GM23338 (cell line): ENCODE measurements at regions not wholly inside any gene's neighbourhood (a gene's known extent, or its start where the extent isn't known, plus 50 kb on each side); places are given as distances from the start of the nearest gene placed in this dataset.

Experiments used
- ATAC-seq: fragments of 200-7000 bp; cut with Tn5 transposase; 3 replicates; pipeline ENCODE4 v1.9.1; 2020
- DNase-seq: peaks from one replicate; pipeline ENCODE4 v3.0.0-alpha.2; 2015; ENCODE audit warnings: low spot score
- H2AFZ ChIP-seq: fragments of 200-600 bp; sonication (generic); 2 replicates; pipeline ENCODE4 v1.8.0; 2016; ENCODE audit warnings: antibody characterized with exemption, mild to moderate bottlenecking, moderate library complexity
- H3F3A ChIP-seq: fragments of 200-600 bp; sonication (generic); replicated peaks from 2 replicates; pipeline ENCODE4 v1.8.0; 2017; ENCODE audit warnings: antibody characterized with exemption, mixed run types, low read depth
- H3K27ac ChIP-seq: fragments of 200-600 bp; sonication (generic); 2 replicates; pipeline ENCODE4 v1.6.1; 2016; ENCODE audit warnings: low read depth
- H3K27me3 ChIP-seq: fragments of 200-600 bp; sonication (generic); 2 replicates; pipeline ENCODE4 v1.8.0; 2016; ENCODE audit warnings: mild to moderate bottlenecking, mixed run types, moderate library complexity; ENCODE audit not compliant: insufficient read depth
- H3K36me3 ChIP-seq: fragments of 200-600 bp; sonication (generic); 2 replicates; pipeline ENCODE4 v1.8.0; 2016; ENCODE audit warnings: mild to moderate bottlenecking; ENCODE audit not compliant: insufficient read depth
- H3K4me1 ChIP-seq: fragments of 200-600 bp; sonication (generic); 2 replicates; pipeline ENCODE4 v1.8.0; 2016; ENCODE audit warnings: mild to moderate bottlenecking, moderate library complexity; ENCODE audit not compliant: insufficient read depth
- H3K4me2 ChIP-seq: fragments of 200-600 bp; sonication (generic); 2 replicates; pipeline ENCODE4 v1.7.1; 2017; ENCODE audit warnings: mixed run types
- H3K4me3 ChIP-seq: fragments of 200-600 bp; sonication (generic); 2 replicates; pipeline ENCODE4 v1.6.1; 2016; ENCODE audit warnings: mixed run types
- H3K79me2 ChIP-seq: fragments of 200-600 bp; sonication (generic); replicated peaks from 2 replicates; pipeline ENCODE4 v1.8.0; 2017; ENCODE audit warnings: mild to moderate bottlenecking; ENCODE audit not compliant: insufficient read depth
- H3K9me2 ChIP-seq: fragments of 200-600 bp; sonication (generic); 2 replicates; pipeline ENCODE4 v1.8.0; 2017; ENCODE audit not compliant: insufficient read depth
- H4K20me1 ChIP-seq: fragments of 200-600 bp; sonication (generic); replicated peaks from 2 replicates; pipeline ENCODE4 v1.8.0; 2017; ENCODE audit warnings: mild to moderate bottlenecking; ENCODE audit not compliant: insufficient read depth
- H3K27ac Mint-ChIP-seq: 2 replicates; pipeline ENCODE4 v1.8.0; 2020; ENCODE audit warnings: inconsistent platforms, mild to moderate bottlenecking, moderate library complexity, mixed read lengths
- H3K27me3 Mint-ChIP-seq: 3 replicates; pipeline ENCODE4 v1.8.0; 2022; ENCODE audit warnings: low read depth, mild to moderate bottlenecking, moderate library complexity, mixed read lengths, inconsistent platforms; ENCODE audit not compliant: insufficient read depth, poor library complexity
- H3K36me3 Mint-ChIP-seq: 3 replicates; pipeline ENCODE4 v1.8.0; 2021; ENCODE audit warnings: low read depth, mild to moderate bottlenecking, inconsistent platforms, moderate library complexity, mixed read lengths
- H3K4me1 Mint-ChIP-seq: 3 replicates; pipeline ENCODE4 v1.8.0; 2020; ENCODE audit warnings: mild to moderate bottlenecking, inconsistent platforms, mixed read lengths
- H3K4me3 Mint-ChIP-seq: 3 replicates; pipeline ENCODE4 v1.8.0; 2021; ENCODE audit warnings: moderate library complexity, mild to moderate bottlenecking, inconsistent platforms, mixed read lengths
- H3K9me3 Mint-ChIP-seq: 3 replicates; pipeline ENCODE4 v1.8.0; 2020; ENCODE audit warnings: moderate library complexity, mild to moderate bottlenecking, inconsistent platforms, mixed read lengths
- EZH2 ChIP-seq: fragments of 200-600 bp; sonication (generic); IDR thresholded peaks from one replicate; pipeline ENCODE4 v1.8.0; 2017; ENCODE audit warnings: antibody characterized with exemption, mild to moderate bottlenecking, low read depth; ENCODE audit not compliant: unreplicated experiment
- EZH2phosphoT487 ChIP-seq: fragments of 200-600 bp; sonication (generic); IDR thresholded peaks from one replicate; pipeline ENCODE4 v1.8.1; 2018; ENCODE audit warnings: antibody characterized with exemption; ENCODE audit not compliant: unreplicated experiment
- JUNB ChIP-seq: IDR thresholded peaks from one replicate; pipeline ENCODE4 v1.6.1; 2016; ENCODE audit warnings: antibody characterized with exemption; ENCODE audit not compliant: unreplicated experiment
- NANOG ChIP-seq: IDR thresholded peaks from 2 replicates; pipeline ENCODE4 v1.6.1; 2016; ENCODE audit warnings: antibody characterized with exemption, borderline replicate concordance
- POLR2AphosphoS5 ChIP-seq: IDR thresholded peaks from 2 replicates; pipeline ENCODE4 v1.6.1; 2016; ENCODE audit warnings: antibody characterized with exemption, low read depth
- STAT1 ChIP-seq: IDR thresholded peaks from one replicate; pipeline ENCODE4 v1.6.1; 2016; ENCODE audit warnings: antibody characterized with exemption; ENCODE audit not compliant: unreplicated experiment
- ZNF114 ChIP-seq: fragments of 250-450 bp; sonication (Bioruptor Pico); IDR thresholded peaks from 2 replicates; pipeline ENCODE4 v1.5.0; 2020; ENCODE audit warnings: mild to moderate bottlenecking, moderate library complexity
- ZNF331 ChIP-seq: fragments of 250-450 bp; sonication (Bioruptor Pico); IDR thresholded peaks from 2 replicates; pipeline ENCODE4 v1.5.0; 2020; ENCODE audit warnings: low read depth, mild to moderate bottlenecking, moderate library complexity
- TF ChIP-seq, protein P1 (sequence below): fragments of 250-450 bp; sonication (Bioruptor Pico); IDR thresholded peaks from 2 replicates; pipeline ENCODE4 v1.5.0; 2020; ENCODE audit warnings: mild to moderate bottlenecking, moderate library complexity
- TF ChIP-seq, protein P2 (sequence below), 2 experiments: fragments of 200-600 bp in 1 of 2; sonication (generic) in 1 of 2; conservative IDR thresholded peaks; 2 replicates each; pipeline versions ENCODE4 v1.5.1 to v1.6.1; 2016 to 2017; ENCODE audit warnings: antibody characterized with exemption in 2 of 2, low read depth in 2 of 2, mild to moderate bottlenecking in 2 of 2, moderate library complexity in 1 of 2
- TF ChIP-seq, protein P3 (sequence below): IDR thresholded peaks from one replicate; pipeline ENCODE4 v1.6.1; 2018; ENCODE audit warnings: antibody characterized with exemption; ENCODE audit not compliant: unreplicated experiment
- TF ChIP-seq, protein P4 (sequence below): IDR thresholded peaks from 2 replicates; pipeline ENCODE4 v1.6.1; 2016; ENCODE audit warnings: antibody characterized with exemption

DNA sequence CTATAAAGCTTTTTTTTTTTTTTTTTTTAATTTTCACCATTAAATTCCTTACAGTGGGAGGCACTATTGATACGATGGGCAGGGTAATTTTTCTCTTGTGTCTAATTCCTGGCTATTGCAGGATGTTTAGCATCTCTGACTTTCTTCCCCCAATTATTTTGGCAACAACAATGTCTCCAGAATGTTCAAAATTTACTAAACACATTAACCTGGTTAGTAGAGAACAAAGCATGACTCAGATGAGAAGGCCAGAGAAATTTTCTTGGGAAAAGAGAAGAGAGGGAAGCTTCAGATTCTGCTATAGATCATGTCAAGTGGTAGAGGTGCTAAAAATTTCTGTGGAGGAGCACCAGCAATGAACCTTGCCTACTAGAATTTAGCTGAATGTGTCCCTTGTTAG, 171.5 kb upstream of the PRICKLE1 start:
- Histone ChIP-seq H3K4me1 (peaks cover 32% of the 10 kb centered on the region), H3K79me2 (no peaks in the 10 kb centered on the region), H3K4me3 (no peak overlapping the region), H3K9me2 (peaks cover 14% of the 10 kb centered on the region; the same call in 1 of the 2 replicates), H4K20me1 (no peaks in the 10 kb centered on the region), H3K27me3 (no peaks in the 10 kb centered on the region), H3K36me3 (no peaks in the 10 kb centered on the region), H2AFZ (no peak overlapping the region), H3K4me2 (no peak overlapping the region), H3F3A (peaks cover 5% of the 10 kb centered on the region; the same call in 1 of the 2 replicates), H3K27ac (no peak overlapping the region)
- TF ChIP-seq JUNB, result no peak
- TF ChIP-seq EZH2phosphoT487, result no peak
- TF ChIP-seq ZNF114 (CRISPR knock-in tag), result no peak
- TF ChIP-seq, protein P1, sequence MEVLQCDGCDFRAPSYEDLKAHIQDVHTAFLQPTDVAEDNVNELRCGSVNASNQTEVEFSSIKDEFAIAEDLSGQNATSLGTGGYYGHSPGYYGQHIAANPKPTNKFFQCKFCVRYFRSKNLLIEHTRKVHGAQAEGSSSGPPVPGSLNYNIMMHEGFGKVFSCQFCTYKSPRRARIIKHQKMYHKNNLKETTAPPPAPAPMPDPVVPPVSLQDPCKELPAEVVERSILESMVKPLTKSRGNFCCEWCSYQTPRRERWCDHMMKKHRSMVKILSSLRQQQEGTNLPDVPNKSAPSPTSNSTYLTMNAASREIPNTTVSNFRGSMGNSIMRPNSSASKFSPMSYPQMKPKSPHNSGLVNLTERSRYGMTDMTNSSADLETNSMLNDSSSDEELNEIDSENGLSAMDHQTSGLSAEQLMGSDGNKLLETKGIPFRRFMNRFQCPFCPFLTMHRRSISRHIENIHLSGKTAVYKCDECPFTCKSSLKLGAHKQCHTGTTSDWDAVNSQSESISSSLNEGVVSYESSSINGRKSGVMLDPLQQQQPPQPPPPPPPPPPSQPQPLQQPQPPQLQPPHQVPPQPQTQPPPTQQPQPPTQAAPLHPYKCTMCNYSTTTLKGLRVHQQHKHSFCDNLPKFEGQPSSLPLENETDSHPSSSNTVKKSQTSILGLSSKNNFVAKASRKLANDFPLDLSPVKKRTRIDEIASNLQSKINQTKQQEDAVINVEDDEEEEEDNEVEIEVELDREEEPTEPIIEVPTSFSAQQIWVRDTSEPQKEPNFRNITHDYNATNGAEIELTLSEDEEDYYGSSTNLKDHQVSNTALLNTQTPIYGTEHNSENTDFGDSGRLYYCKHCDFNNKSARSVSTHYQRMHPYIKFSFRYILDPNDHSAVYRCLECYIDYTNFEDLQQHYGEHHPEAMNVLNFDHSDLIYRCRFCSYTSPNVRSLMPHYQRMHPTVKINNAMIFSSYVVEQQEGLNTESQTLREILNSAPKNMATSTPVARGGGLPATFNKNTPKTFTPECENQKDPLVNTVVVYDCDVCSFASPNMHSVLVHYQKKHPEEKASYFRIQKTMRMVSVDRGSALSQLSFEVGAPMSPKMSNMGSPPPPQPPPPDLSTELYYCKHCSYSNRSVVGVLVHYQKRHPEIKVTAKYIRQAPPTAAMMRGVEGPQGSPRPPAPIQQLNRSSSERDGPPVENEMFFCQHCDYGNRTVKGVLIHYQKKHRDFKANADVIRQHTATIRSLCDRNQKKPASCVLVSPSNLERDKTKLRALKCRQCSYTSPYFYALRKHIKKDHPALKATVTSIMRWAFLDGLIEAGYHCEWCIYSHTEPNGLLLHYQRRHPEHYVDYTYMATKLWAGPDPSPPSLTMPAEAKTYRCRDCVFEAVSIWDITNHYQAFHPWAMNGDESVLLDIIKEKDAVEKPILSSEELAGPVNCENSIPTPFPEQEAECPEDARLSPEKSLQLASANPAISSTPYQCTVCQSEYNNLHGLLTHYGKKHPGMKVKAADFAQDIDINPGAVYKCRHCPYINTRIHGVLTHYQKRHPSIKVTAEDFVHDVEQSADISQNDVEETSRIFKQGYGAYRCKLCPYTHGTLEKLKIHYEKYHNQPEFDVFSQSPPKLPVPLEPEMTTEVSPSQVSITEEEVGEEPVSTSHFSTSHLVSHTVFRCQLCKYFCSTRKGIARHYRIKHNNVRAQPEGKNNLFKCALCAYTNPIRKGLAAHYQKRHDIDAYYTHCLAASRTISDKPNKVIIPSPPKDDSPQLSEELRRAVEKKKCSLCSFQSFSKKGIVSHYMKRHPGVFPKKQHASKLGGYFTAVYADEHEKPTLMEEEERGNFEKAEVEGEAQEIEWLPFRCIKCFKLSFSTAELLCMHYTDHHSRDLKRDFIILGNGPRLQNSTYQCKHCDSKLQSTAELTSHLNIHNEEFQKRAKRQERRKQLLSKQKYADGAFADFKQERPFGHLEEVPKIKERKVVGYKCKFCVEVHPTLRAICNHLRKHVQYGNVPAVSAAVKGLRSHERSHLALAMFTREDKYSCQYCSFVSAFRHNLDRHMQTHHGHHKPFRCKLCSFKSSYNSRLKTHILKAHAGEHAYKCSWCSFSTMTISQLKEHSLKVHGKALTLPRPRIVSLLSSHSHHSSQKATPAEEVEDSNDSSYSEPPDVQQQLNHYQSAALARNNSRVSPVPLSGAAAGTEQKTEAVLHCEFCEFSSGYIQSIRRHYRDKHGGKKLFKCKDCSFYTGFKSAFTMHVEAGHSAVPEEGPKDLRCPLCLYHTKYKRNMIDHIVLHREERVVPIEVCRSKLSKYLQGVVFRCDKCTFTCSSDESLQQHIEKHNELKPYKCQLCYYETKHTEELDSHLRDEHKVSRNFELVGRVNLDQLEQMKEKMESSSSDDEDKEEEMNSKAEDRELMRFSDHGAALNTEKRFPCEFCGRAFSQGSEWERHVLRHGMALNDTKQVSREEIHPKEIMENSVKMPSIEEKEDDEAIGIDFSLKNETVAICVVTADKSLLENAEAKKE, result no peak
- TF ChIP-seq EZH2, result no peak
- TF ChIP-seq ZNF331 (CRISPR knock-in tag), result no peak
- no peak for TF ChIP-seq POLR2AphosphoS5
- TF ChIP-seq STAT1, result no peak
- TF ChIP-seq, protein P2, sequence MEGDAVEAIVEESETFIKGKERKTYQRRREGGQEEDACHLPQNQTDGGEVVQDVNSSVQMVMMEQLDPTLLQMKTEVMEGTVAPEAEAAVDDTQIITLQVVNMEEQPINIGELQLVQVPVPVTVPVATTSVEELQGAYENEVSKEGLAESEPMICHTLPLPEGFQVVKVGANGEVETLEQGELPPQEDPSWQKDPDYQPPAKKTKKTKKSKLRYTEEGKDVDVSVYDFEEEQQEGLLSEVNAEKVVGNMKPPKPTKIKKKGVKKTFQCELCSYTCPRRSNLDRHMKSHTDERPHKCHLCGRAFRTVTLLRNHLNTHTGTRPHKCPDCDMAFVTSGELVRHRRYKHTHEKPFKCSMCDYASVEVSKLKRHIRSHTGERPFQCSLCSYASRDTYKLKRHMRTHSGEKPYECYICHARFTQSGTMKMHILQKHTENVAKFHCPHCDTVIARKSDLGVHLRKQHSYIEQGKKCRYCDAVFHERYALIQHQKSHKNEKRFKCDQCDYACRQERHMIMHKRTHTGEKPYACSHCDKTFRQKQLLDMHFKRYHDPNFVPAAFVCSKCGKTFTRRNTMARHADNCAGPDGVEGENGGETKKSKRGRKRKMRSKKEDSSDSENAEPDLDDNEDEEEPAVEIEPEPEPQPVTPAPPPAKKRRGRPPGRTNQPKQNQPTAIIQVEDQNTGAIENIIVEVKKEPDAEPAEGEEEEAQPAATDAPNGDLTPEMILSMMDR (conservative IDR thresholded peaks at IDR 0.05; ENCODE audit: low read depth in 2 of 2), result no peak
- TF ChIP-seq, protein P3, sequence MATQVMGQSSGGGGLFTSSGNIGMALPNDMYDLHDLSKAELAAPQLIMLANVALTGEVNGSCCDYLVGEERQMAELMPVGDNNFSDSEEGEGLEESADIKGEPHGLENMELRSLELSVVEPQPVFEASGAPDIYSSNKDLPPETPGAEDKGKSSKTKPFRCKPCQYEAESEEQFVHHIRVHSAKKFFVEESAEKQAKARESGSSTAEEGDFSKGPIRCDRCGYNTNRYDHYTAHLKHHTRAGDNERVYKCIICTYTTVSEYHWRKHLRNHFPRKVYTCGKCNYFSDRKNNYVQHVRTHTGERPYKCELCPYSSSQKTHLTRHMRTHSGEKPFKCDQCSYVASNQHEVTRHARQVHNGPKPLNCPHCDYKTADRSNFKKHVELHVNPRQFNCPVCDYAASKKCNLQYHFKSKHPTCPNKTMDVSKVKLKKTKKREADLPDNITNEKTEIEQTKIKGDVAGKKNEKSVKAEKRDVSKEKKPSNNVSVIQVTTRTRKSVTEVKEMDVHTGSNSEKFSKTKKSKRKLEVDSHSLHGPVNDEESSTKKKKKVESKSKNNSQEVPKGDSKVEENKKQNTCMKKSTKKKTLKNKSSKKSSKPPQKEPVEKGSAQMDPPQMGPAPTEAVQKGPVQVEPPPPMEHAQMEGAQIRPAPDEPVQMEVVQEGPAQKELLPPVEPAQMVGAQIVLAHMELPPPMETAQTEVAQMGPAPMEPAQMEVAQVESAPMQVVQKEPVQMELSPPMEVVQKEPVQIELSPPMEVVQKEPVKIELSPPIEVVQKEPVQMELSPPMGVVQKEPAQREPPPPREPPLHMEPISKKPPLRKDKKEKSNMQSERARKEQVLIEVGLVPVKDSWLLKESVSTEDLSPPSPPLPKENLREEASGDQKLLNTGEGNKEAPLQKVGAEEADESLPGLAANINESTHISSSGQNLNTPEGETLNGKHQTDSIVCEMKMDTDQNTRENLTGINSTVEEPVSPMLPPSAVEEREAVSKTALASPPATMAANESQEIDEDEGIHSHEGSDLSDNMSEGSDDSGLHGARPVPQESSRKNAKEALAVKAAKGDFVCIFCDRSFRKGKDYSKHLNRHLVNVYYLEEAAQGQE, result no peak
- TF ChIP-seq NANOG, result no peak
- TF ChIP-seq, protein P4, sequence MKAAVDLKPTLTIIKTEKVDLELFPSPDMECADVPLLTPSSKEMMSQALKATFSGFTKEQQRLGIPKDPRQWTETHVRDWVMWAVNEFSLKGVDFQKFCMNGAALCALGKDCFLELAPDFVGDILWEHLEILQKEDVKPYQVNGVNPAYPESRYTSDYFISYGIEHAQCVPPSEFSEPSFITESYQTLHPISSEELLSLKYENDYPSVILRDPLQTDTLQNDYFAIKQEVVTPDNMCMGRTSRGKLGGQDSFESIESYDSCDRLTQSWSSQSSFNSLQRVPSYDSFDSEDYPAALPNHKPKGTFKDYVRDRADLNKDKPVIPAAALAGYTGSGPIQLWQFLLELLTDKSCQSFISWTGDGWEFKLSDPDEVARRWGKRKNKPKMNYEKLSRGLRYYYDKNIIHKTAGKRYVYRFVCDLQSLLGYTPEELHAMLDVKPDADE, result no peak
- Mint-ChIP-seq H3K4me3 (no peak overlapping the region), H3K36me3 (peaks cover 7% of the 10 kb centered on the region; the same call in 2 of the 3 replicates), H3K9me3 (peaks cover 6% of the 10 kb centered on the region; the same call in 2 of the 3 replicates), H3K27me3 (peaks cover 7% of the 10 kb centered on the region), H3K4me1 (peaks cover 39% of the 10 kb centered on the region), H3K27ac (no peak overlapping the region)
- DNase-seq, result no peak
- no peak for ATAC-seq
